HG02678 (cell line): ENCODE measurements at regions not wholly inside any gene's neighbourhood (a gene's known extent, or its start where the extent isn't known, plus 50 kb on each side); places are given as distances from the start of the nearest gene placed in this dataset.
A peak's percentile ranks its signal among the peaks of the same experiment; 100 is the strongest.

Source experiments
- ATAC-seq: cut with Tn5 transposase; IDR thresholded peaks from one replicate; pipeline ENCODE4 v1.9.1; 2021; ENCODE audit warnings: mild to moderate bottlenecking, moderate library complexity; ENCODE audit not compliant: unreplicated experiment

GRCh38 chr1:116819081-116819480 is 64.9 kb downstream of the CD2 start:
- ATAC-seq, result no peak

- no peak for ATAC-seq
These were observed 66.1 kb downstream of the CD2 start for GRCh38 chr1:116820369-116820768.

- no peak for ATAC-seq
These were observed 67.5 kb downstream of the CD2 start for GRCh38 chr1:116821763-116822162.

GRCh38 chr1:116824631-116825206 is 70.5 kb downstream of the CD2 start:
- ATAC-seq, result no peak

GRCh38 chr1:116825207-116825719 is 71.0 kb downstream of the CD2 start:
- no peak for ATAC-seq

GRCh38 chr1:116825720-116826438 is 71.6 kb downstream of the CD2 start:
- no peak for ATAC-seq

GRCh38 chr1:116826818-116827606 is 72.8 kb downstream of the CD2 start:
- ATAC-seq, result peak; percentile 81

GRCh38 chr1:116827607-116828105 is 73.4 kb downstream of the CD2 start:
- ATAC-seq, result no peak

GRCh38 chr1:116832308-116832931 is 77.3 kb upstream of the PTGFRN start:
- no peak for ATAC-seq

- ATAC-seq, result no peak
These were observed 76.7 kb upstream of the PTGFRN start for GRCh38 chr1:116832932-116833578.

- ATAC-seq, result no peak
These were observed 76.0 kb upstream of the PTGFRN start for GRCh38 chr1:116833718-116834117.

GRCh38 chr1:116834595-116834994 is 75.1 kb upstream of the PTGFRN start:
- no peak for ATAC-seq

GRCh38 chr1:116835161-116835560 is 74.6 kb upstream of the PTGFRN start:
- no peak for ATAC-seq

GRCh38 chr1:116836099-116836498 is 73.6 kb upstream of the PTGFRN start:
- no peak for ATAC-seq

GRCh38 chr1:116841569-116842344 is 68.0 kb upstream of the PTGFRN start:
- ATAC-seq, result no peak

GRCh38 chr1:116842654-116843053 is 67.1 kb upstream of the PTGFRN start:
- ATAC-seq, result no peak

- ATAC-seq, result no peak
These were observed 64.9 kb upstream of the PTGFRN start for GRCh38 chr1:116844775-116845174.

- ATAC-seq, result no peak
These were observed 62.5 kb upstream of the PTGFRN start for GRCh38 chr1:116847190-116847589.

GRCh38 chr1:116847688-116848531 is 61.8 kb upstream of the PTGFRN start:
- ATAC-seq, result no peak
